ENCODE measurements at regions not wholly inside any gene's neighbourhood (a gene's known extent, or its start where the extent isn't known, plus 50 kb on each side); places are given as distances from the start of the nearest gene placed in this dataset.

GRCh38 chr10:84683980-84684740, 355.8 kb downstream of the CCSER2 start:
- no peak overlapping the region for H3K27ac ChIP-seq
- ATAC-seq = no peak
- H3K36me3 ChIP-seq = no peaks in the 10 kb centered on the region
- TF ChIP-seq EP300 (IDR thresholded peaks at IDR 0.05) = no peak
- TF ChIP-seq POLR2AphosphoS5 (IDR thresholded peaks at IDR 0.05) = no peak
- no peak for TF ChIP-seq POLR2A (IDR thresholded peaks at IDR 0.05)
- TF ChIP-seq CTCF (IDR thresholded peaks at IDR 0.05) = no peak
- WGBS, 2 donors (ENCODE audit: low coverage in 1 of 2) = 80 to 83% methylated on average over 3 to 5 of the region's 6 CpGs
- no peak overlapping the region for H3K4me3 ChIP-seq
- H3K4me1 ChIP-seq = no peaks in the 10 kb centered on the region
- H3K27me3 ChIP-seq = no peaks in the 10 kb centered on the region
- H3K9me3 ChIP-seq = no peaks in the 10 kb centered on the region

DNA sequence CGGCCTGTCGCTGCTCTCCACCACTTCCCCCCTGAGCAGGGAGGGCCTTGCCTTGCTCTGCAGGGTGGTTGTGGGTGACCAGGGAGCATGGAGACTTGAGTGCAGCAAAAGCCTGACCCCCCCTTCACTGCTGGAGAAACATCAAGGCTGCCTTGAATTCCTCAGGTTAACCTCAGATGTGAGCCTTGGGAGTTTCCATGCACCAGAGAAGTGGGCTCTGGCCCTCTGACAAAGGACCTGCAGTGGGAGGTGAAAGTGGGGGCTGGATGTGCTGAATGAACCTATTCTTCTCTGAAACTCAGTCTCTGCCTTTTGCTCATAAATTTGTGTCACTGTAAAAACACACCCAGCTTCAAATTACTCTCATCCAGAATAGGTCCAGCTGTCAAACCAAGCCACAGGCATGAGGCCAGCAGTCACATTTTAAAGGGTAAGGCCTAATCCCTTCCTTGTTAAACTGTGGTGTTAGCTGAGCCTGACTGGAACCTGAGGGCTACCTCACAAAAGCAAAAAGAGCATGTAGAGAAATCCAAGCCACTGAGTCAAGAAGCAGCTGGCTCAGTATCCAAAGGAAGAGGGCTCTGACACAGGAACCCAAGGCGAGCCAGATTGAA, 356.8 kb downstream of the CCSER2 start:
- Histone ChIP-seq H3K9me3 (no peaks in the 10 kb centered on the region), H3K27ac (no peak overlapping the region), H3K4me3 (no peak overlapping the region), H3K4me1 (no peaks in the 10 kb centered on the region), H3K36me3 (no peaks in the 10 kb centered on the region), H3K27me3 (no peaks in the 10 kb centered on the region)
- WGBS, 2 donors (ENCODE audit: low coverage in 1 of 2) = 100% methylated on average over 1 of the region's 3 CpGs
- no peak for TF ChIP-seq CTCF (IDR thresholded peaks at IDR 0.05)
- no peak for TF ChIP-seq POLR2AphosphoS5 (IDR thresholded peaks at IDR 0.05)
- no peak for TF ChIP-seq POLR2A (IDR thresholded peaks at IDR 0.05)
- no peak for TF ChIP-seq EP300 (IDR thresholded peaks at IDR 0.05)
- no peak for ATAC-seq

- Histone ChIP-seq H3K36me3 (no peaks in the 10 kb centered on the region), H3K27me3 (no peaks in the 10 kb centered on the region), H3K9me3 (peaks cover 0 to 11% (median 0%) of the 10 kb centered on the region in 3 donors), H3K27ac (no peak overlapping the region), H3K4me3 (no peak overlapping the region), H3K4me1 (no peaks in the 10 kb centered on the region)
- TF ChIP-seq POLR2A (IDR thresholded peaks at IDR 0.05) (no peak), EP300 (IDR thresholded peaks at IDR 0.05) (no peak), POLR2AphosphoS5 (IDR thresholded peaks at IDR 0.05) (no peak), CTCF (IDR thresholded peaks at IDR 0.05) (no peak)
- ATAC-seq = no peak
Observed at GRCh38 chr10:84693006-84693405, 364.6 kb downstream of the CCSER2 start.

DNA sequence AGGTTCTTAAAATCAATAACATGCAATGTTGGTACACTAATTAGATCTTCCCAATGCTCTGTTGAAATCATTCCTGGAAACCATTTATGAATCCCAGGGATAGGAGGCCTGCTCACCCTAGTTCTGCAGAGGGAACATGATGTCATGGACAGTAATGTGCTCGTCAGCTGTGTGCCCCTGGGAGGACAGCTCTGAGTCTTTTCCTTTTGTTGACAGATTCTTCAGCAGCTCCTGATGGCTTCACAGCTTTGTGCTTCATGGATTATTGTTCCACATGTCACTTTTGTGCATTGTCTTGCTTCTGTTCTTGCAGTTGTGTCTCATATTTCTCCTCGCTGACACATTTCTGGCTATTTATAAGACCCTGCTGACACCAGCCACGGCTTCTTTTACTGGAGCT, 367.5 kb downstream of the CCSER2 start:
- Histone ChIP-seq H3K4me1 (no peaks in the 10 kb centered on the region), H3K4me3 (no peak overlapping the region), H3K27ac (no peak overlapping the region), H3K36me3 (no peaks in the 10 kb centered on the region), H3K27me3 (no peaks in the 10 kb centered on the region), H3K9me3 (peaks cover 0 to 11% (median 0%) of the 10 kb centered on the region in 3 donors)
- WGBS, 2 donors (ENCODE audit: low coverage in 1 of 2) = 20 to 60% methylated on average over 1 to 3 of the region's 3 CpGs
- TF ChIP-seq POLR2AphosphoS5 (IDR thresholded peaks at IDR 0.05) = no peak
- no peak for TF ChIP-seq CTCF (IDR thresholded peaks at IDR 0.05)
- no peak for TF ChIP-seq POLR2A (IDR thresholded peaks at IDR 0.05)
- no peak for TF ChIP-seq EP300 (IDR thresholded peaks at IDR 0.05)
- no peak for ATAC-seq

- ATAC-seq = no peak
- 75 to 80% methylated on average over 1 of the region's 3 CpGs for WGBS, 2 donors (ENCODE audit: low coverage in 1 of 2)
- no peak for TF ChIP-seq EP300 (IDR thresholded peaks at IDR 0.05)
- TF ChIP-seq POLR2A (IDR thresholded peaks at IDR 0.05) = no peak
- no peak for TF ChIP-seq CTCF (IDR thresholded peaks at IDR 0.05)
- no peak for TF ChIP-seq POLR2AphosphoS5 (IDR thresholded peaks at IDR 0.05)
- H3K9me3 ChIP-seq = peaks cover 0 to 11% (median 0%) of the 10 kb centered on the region in 3 donors
- H3K4me1 ChIP-seq = no peaks in the 10 kb centered on the region
- H3K4me3 ChIP-seq = no peak overlapping the region
- no peaks in the 10 kb centered on the region for H3K36me3 ChIP-seq
- H3K27me3 ChIP-seq = no peaks in the 10 kb centered on the region
- no peak overlapping the region for H3K27ac ChIP-seq
Observed at GRCh38 chr10:84696610-84697009, 368.2 kb downstream of the CCSER2 start.

All from gastroesophageal sphincter (tissue), 4 donors.